ENCODE measurements at regions not wholly inside any gene's neighbourhood (a gene's known extent, or its start where the extent isn't known, plus 50 kb on each side); places are given as distances from the start of the nearest gene placed in this dataset.
A peak's percentile ranks its signal among the peaks of the same experiment; 100 is the strongest.

DNA sequence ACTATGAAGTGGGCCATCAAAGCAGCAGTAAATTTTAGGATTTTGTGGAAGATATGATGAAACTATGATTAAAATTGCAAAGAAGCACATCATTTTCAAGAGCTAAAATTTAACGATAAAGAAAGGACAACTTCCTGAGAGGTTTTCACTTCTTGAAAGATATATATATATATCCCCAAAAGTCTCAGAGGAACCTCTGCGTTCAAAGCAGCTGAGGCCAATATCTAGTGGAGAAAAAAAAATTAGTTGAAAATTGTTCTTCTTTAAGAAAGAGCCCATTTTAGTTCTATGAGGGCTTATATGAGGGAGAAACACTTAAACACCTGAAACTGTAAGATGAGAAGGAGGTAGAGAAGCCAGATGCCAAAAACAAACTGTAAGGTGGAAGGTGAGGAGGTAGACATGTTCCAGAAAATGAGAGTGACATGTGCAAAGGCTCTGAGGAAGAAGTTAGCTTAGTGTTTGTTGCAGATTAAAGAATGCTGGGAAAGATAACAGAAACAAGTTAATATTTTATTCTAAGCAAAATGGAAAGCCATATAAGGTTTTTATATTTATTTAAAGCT lies 72.9 kb upstream of the VRK2 start:
- no peak for DNase-seq

DNA sequence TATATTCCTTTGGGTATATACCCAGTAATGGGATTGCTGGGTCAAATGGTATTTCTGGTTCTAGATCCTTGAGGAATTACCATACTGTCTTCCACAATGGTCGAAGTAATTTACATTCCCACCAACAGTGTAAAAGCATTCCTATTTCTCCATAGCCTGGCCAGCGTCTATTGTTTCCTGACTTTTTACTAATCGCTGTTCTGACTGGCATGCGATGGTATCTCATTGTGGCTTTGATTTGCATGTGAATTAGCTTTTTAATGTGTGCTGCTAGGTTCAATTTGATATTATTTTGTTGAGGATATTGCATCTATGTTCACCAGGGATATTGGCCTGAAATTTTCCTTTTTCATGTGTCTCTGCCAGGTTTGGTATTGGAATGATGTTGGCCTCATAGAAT lies 67.4 kb upstream of the VRK2 start:
- no peak for DNase-seq

GRCh38 chr2:57981083-57981768 lies 65.4 kb upstream of the VRK2 start:
- peak; percentile 71 for DNase-seq

GRCh38 chr2:57987835-57988573 lies 58.6 kb upstream of the VRK2 start:
- DNase-seq: peak; percentile 7

DNA sequence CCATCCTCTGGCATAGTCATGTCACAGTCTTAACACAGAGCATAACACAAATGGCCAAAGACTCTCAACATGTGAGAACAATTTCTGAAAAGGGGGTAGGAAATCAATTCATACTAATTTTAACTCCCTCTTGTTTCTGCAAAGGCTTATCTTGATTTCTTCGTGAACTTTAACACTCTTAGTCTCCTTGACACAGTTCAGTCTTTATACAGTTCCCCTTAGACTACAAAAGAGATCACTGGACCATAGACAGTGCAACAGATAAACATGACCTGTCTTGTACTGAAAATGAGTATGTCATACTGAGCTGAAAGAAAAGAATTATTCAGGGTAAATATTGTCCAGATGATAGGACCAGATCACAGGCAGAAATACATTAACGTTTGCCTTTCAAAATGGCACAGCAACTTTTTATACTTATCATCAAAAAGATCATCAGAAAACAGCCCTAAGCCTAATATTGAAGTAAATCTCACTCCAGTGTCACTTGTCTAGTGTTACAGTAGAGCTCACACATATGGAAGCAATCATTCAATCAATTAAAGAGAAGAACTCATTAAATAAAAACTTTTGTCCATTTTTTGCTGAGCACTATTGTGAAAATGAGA lies 56.4 kb upstream of the VRK2 start:
- DNase-seq: no peak
